ENCODE measurements at regions not wholly inside any gene's neighbourhood (a gene's known extent, or its start where the extent isn't known, plus 50 kb on each side); places are given as distances from the start of the nearest gene placed in this dataset.

DNA sequence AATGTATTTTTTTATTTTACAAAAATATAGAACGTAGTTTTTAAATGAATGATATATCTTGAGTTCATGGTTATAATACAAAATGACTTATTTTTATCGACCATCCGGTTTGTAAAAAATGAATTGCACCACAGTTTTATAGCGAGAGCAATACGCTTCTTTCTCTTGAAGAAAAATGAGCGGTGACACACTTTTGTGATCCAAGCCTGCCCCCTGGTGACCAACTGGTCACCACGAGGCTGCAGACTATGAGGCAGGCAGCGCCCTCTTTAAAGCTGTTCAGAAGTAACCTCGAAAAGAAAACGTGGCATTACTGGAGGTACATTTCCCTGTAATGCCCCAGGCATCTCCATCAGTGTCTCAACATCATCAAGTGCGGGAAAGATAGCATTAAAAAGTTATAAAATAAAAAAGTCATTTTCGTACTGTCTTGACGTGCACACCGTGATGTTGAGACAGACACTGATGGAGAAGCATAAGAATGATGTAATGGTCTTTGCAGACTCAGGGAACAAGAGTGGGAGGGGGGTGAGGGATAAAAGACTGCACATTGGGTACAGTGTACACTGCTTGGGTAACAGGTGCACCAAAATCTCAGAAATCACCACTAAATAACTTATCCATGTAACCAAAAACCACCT lies 734.2 kb upstream of the ADAMTS5 start:
- Histone ChIP-seq H3K4me3 (ENCODE audit: low read depth, low read length) (no peak overlapping the region), H3K27ac (no peak overlapping the region), H3K9me3 (ENCODE audit: severe bottlenecking) (no peaks in the 10 kb centered on the region), H3K27me3 (ENCODE audit: insufficient read depth, low read depth, severe bottlenecking) (peaks cover 69% of the 10 kb centered on the region), H3K36me3 (no peaks in the 10 kb centered on the region)
- TF ChIP-seq, protein P1, sequence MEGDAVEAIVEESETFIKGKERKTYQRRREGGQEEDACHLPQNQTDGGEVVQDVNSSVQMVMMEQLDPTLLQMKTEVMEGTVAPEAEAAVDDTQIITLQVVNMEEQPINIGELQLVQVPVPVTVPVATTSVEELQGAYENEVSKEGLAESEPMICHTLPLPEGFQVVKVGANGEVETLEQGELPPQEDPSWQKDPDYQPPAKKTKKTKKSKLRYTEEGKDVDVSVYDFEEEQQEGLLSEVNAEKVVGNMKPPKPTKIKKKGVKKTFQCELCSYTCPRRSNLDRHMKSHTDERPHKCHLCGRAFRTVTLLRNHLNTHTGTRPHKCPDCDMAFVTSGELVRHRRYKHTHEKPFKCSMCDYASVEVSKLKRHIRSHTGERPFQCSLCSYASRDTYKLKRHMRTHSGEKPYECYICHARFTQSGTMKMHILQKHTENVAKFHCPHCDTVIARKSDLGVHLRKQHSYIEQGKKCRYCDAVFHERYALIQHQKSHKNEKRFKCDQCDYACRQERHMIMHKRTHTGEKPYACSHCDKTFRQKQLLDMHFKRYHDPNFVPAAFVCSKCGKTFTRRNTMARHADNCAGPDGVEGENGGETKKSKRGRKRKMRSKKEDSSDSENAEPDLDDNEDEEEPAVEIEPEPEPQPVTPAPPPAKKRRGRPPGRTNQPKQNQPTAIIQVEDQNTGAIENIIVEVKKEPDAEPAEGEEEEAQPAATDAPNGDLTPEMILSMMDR (IDR thresholded peaks at IDR 0.05; ENCODE audit: low read depth, low read length), result peak; percentile 85
- peak; percentile 82 for DNase-seq

DNA sequence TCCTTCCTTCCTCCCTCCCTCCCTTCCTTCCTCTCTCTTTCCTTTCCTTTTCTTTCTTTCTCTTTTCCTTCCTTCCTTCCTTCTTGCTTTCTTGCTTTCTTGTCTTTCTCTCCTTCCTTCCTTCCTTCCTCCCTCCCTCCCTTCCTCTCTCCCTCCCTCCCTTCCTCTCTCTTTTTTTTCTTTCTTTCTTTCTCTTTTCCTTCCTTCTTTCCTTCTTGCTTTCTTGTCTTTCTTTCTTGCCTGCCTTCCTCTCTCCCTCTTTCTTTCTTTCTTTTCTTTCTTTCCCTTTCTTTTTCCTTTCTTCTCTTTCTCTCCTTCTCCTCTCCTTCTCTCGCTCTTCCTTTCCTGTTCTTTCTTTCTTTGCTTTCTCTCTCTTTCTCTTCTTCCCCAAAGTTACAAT lies 728.4 kb upstream of the ADAMTS5 start:
- no peak for DNase-seq
- H3K27me3 ChIP-seq (ENCODE audit: insufficient read depth, low read depth, severe bottlenecking), result peaks cover 80% of the 10 kb centered on the region
- no peak overlapping the region for H3K27ac ChIP-seq
- no peaks in the 10 kb centered on the region for H3K9me3 ChIP-seq (ENCODE audit: severe bottlenecking)
- H3K4me3 ChIP-seq (ENCODE audit: low read depth, low read length), result no peak overlapping the region
- no peaks in the 10 kb centered on the region for H3K36me3 ChIP-seq
- TF ChIP-seq, protein P1 (IDR thresholded peaks at IDR 0.05; ENCODE audit: low read depth, low read length), result no peak

DNA sequence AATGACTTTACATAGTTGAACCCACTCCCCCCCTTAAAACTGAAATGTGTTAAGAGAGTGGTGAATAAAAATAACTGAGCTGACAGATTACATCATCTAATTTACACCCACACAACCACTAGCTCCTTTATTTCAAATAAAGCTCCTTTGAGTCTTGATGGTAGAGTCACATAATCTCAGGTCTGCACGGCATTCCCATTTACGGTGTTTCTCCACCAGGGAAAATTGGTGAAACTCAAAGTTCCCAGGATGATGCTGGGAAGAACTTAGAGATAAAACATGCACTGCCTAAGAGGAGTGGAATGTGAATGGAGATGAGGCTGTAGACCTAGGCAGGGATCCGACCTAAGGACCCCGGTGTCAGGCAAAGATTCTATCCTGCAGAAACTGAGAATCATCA lies 727.8 kb upstream of the ADAMTS5 start:
- TF ChIP-seq, protein P1 (IDR thresholded peaks at IDR 0.05; ENCODE audit: low read depth, low read length), result no peak
- H3K27ac ChIP-seq, result no peak overlapping the region
- H3K36me3 ChIP-seq, result no peaks in the 10 kb centered on the region
- no peak for DNase-seq
- peaks cover 74% of the 10 kb centered on the region for H3K27me3 ChIP-seq (ENCODE audit: insufficient read depth, low read depth, severe bottlenecking)
- H3K9me3 ChIP-seq (ENCODE audit: severe bottlenecking), result no peaks in the 10 kb centered on the region
- no peak overlapping the region for H3K4me3 ChIP-seq (ENCODE audit: low read depth, low read length)

DNA sequence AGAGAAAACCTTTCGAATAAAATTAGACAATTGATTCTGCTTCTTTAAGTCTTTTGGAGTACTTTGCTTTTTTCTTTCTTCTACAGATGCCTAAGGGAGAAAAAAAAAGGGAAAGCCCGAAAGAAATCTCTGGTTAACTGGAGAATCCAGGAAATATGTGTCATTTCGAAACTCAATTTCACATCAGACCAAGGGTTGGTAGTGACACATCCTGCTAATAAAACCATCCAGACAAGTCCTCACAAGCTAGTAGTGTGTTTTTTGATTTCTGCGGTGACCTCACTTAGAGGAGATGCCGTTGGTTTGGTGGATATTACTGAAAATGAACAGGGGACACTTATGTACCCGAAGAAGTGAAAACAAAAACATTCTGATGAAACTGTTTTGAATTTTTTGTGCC lies 726.5 kb upstream of the ADAMTS5 start:
- TF ChIP-seq, protein P1 (IDR thresholded peaks at IDR 0.05; ENCODE audit: low read depth, low read length), result no peak
- H3K36me3 ChIP-seq, result no peaks in the 10 kb centered on the region
- H3K27ac ChIP-seq, result no peak overlapping the region
- H3K9me3 ChIP-seq (ENCODE audit: severe bottlenecking), result peaks cover 4% of the 10 kb centered on the region
- no peak overlapping the region for H3K4me3 ChIP-seq (ENCODE audit: low read depth, low read length)
- peaks cover 62% of the 10 kb centered on the region for H3K27me3 ChIP-seq (ENCODE audit: insufficient read depth, low read depth, severe bottlenecking)
- no peak for DNase-seq

DNA sequence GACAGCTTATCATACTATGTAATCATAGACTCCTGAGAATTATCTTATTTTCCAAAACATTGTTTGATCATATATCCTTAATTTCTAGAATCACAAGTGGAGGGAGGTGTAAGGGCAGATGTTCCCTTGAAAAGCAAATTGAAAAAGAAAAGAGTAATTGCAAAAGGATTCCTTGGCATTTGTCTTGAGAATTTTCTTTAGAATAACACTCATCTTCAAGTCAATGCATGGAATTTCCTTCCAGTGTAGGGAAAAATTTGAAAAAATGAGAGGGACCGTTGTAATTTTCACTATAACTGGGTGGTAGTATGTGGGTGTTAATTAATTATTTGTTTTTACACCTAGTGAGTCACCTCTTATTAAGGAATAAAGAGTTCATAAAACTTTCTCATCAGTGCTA lies 724.6 kb upstream of the ADAMTS5 start:
- Histone ChIP-seq H3K27ac (no peak overlapping the region), H3K27me3 (ENCODE audit: insufficient read depth, low read depth, severe bottlenecking) (peaks cover 57% of the 10 kb centered on the region), H3K36me3 (no peaks in the 10 kb centered on the region), H3K9me3 (ENCODE audit: severe bottlenecking) (peaks cover 4% of the 10 kb centered on the region), H3K4me3 (ENCODE audit: low read depth, low read length) (no peak overlapping the region)
- DNase-seq, result no peak
- TF ChIP-seq, protein P1 (IDR thresholded peaks at IDR 0.05; ENCODE audit: low read depth, low read length), result no peak

DNA sequence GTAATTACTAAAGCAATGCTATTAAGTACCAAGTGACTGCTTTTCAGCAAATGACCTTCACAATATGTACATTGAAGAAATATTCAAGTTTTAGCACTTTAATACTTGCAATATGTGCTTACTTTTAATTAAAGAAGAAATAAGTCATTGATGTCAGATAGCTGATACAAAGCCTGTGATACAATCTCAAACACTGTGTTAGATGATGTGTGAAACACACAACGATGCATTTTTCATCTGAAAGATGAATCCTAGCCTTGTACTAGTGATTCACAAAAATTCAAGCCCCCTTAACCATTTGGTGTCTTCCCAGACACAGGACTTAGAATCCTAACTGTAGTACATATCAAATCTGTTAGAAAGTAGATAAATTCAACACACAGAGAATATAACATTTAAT lies 724.1 kb upstream of the ADAMTS5 start:
- Histone ChIP-seq H3K27me3 (ENCODE audit: insufficient read depth, low read depth, severe bottlenecking) (peaks cover 57% of the 10 kb centered on the region), H3K36me3 (no peaks in the 10 kb centered on the region), H3K4me3 (ENCODE audit: low read depth, low read length) (no peak overlapping the region), H3K9me3 (ENCODE audit: severe bottlenecking) (peaks cover 4% of the 10 kb centered on the region), H3K27ac (no peak overlapping the region)
- no peak for DNase-seq
- TF ChIP-seq, protein P1 (IDR thresholded peaks at IDR 0.05; ENCODE audit: low read depth, low read length), result no peak
